Breast epithelium (tissue), 4 donors: ENCODE measurements at regions not wholly inside any gene's neighbourhood (a gene's known extent, or its start where the extent isn't known, plus 50 kb on each side); places are given as distances from the start of the nearest gene placed in this dataset.

Experiments
- DNase-seq, 2 donors: peaks; one replicate each; pipeline ENCODE4 v3.0.0-alpha.2; 2019; ENCODE audit warnings: low spot score in 2 of 2
- H3K27ac ChIP-seq, 2 donors: fragments of 200-600 bp; sonication (generic) in 1 of 2; one replicate each; pipeline ENCODE4 v1.5.1; 2016 to 2019; ENCODE audit warnings: mild to moderate bottlenecking in 1 of 2
- H3K27me3 ChIP-seq, 2 donors: fragments of 200-600 bp; sonication (generic) in 1 of 2; one replicate each; pipeline versions ENCODE4 v1.5.1 to v1.6.0; 2017 to 2019; ENCODE audit warnings: control low read depth in 1 of 2, mild to moderate bottlenecking in 1 of 2
- H3K36me3 ChIP-seq: fragments of 200-600 bp; one replicate; pipeline ENCODE4 v1.5.1; 2019
- H3K4me1 ChIP-seq, 2 donors: fragments of 200-600 bp; sonication (generic); one replicate each; pipeline ENCODE4 v1.5.1; 2016 to 2019; ENCODE audit warnings: control low read depth in 1 of 2
- H3K4me3 ChIP-seq, 3 donors: fragments of 200-600 bp; sonication (generic); 1 replicate in 2 of 3; 2 replicates in 1 of 3; pipeline ENCODE4 v1.5.1; 2016 to 2019; ENCODE audit warnings: mild to moderate bottlenecking in 3 of 3, moderate library complexity in 2 of 3
- H3K9me3 ChIP-seq, 2 donors: fragments of 200-600 bp; sonication (generic) in 1 of 2; one replicate each; pipeline ENCODE4 v1.5.1; 2016 to 2019; ENCODE audit warnings: control low read depth in 1 of 2
- CTCF ChIP-seq, 3 donors: fragments of 450-650 bp; IDR thresholded peaks; one replicate each; pipeline ENCODE4 v1.5.1; 2016 to 2017; ENCODE audit warnings: antibody characterized with exemption in 3 of 3, mild to moderate bottlenecking in 3 of 3, moderate library complexity in 3 of 3
- POLR2A ChIP-seq: fragments of 450-650 bp; IDR thresholded peaks from one replicate; pipeline ENCODE4 v1.6.1; 2016; ENCODE audit warnings: antibody characterized with exemption, mild to moderate bottlenecking, moderate library complexity
- POLR2AphosphoS5 ChIP-seq, 3 donors: sonication (generic); formaldehyde crosslinking; IDR thresholded peaks; one replicate each; pipeline ENCODE4 v1.6.1; 2017; ENCODE audit warnings: antibody characterized with exemption in 3 of 3
- intact Hi-C: fragments of 100-400 bp; cut with DNase I; formaldehyde crosslinking; loops from one replicate; pipeline ENCODE4 v1.15.1; 2023; ENCODE audit warnings: low total_unique reads

DNA sequence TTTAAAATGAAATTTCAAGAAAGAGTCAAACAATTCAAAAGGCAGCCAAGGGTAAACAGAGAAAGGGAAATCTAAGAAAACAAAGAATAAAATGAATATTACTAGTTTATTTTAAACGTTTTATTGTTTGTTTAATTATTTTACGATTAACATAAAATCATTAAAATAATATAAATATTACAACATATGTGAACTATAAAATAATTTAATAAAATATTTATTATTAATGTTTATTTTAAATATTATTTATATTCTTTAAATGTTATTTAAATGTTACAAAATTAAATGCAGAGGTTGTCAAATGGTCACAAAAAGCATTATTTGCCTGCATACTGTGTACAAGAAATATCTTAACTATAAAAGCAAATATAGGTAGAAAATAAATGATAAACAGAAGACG is 786.7 kb upstream of the GHITM start:
- H3K27me3 ChIP-seq: no peaks in the 10 kb centered on the region
- no peak for DNase-seq
- no peak for TF ChIP-seq POLR2A
- TF ChIP-seq POLR2AphosphoS5 (IDR thresholded peaks at IDR 0.05): no peak
- no peak for TF ChIP-seq CTCF (IDR thresholded peaks at IDR 0.05)
- H3K9me3 ChIP-seq: peaks cover 6 to 18% of the 10 kb centered on the region in 2 donors
- no peaks in the 10 kb centered on the region for H3K36me3 ChIP-seq
- intact Hi-C loops: no loop called here
- no peaks in the 10 kb centered on the region for H3K4me1 ChIP-seq
- no peak overlapping the region for H3K4me3 ChIP-seq
- no peak overlapping the region for H3K27ac ChIP-seq

DNA sequence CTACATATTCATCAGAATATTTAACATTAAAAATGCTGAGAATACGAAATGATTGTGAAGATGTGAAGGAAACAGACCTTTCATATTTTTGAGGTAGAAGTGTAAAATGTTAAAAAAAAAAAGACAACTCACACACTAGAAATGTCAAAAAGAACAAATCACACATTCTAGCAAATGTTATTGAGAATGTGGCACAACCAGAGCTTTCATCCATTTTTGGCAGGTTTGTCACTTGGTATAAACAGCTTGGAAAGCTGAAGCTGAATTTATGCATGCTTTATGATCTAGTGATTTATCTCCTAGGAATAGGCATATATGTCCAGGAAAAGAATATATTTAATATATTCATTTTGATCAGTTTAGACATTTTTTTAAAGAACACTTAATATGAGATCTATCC is 784.9 kb upstream of the GHITM start:
- Histone ChIP-seq H3K36me3 (no peaks in the 10 kb centered on the region), H3K27me3 (no peaks in the 10 kb centered on the region), H3K27ac (no peak overlapping the region), H3K4me3 (no peak overlapping the region), H3K9me3 (peaks cover 6 to 18% of the 10 kb centered on the region in 2 donors), H3K4me1 (no peaks in the 10 kb centered on the region)
- no peak for DNase-seq
- TF ChIP-seq CTCF (IDR thresholded peaks at IDR 0.05): no peak
- TF ChIP-seq POLR2A: no peak
- no peak for TF ChIP-seq POLR2AphosphoS5 (IDR thresholded peaks at IDR 0.05)
- intact Hi-C loops: no loop called here

GRCh38 chr10:83357004-83357403 is 782.3 kb upstream of the GHITM start:
- no peak for TF ChIP-seq POLR2A
- no peak for TF ChIP-seq CTCF (IDR thresholded peaks at IDR 0.05)
- no peak for TF ChIP-seq POLR2AphosphoS5 (IDR thresholded peaks at IDR 0.05)
- Histone ChIP-seq H3K4me3 (no peak overlapping the region), H3K27me3 (no peaks in the 10 kb centered on the region), H3K36me3 (no peaks in the 10 kb centered on the region), H3K4me1 (no peaks in the 10 kb centered on the region), H3K9me3 (peaks cover 6 to 21% of the 10 kb centered on the region in 2 donors), H3K27ac (no peak overlapping the region)
- no peak for DNase-seq
- intact Hi-C loops: no loop called here

- intact Hi-C loops: no loop called here
- no peaks in the 10 kb centered on the region for H3K4me1 ChIP-seq
- H3K4me3 ChIP-seq: no peak overlapping the region
- H3K36me3 ChIP-seq: no peaks in the 10 kb centered on the region
- no peaks in the 10 kb centered on the region for H3K27me3 ChIP-seq
- no peak for TF ChIP-seq POLR2A
- no peak for TF ChIP-seq CTCF (IDR thresholded peaks at IDR 0.05)
- no peak for TF ChIP-seq POLR2AphosphoS5 (IDR thresholded peaks at IDR 0.05)
- DNase-seq: no peak
- no peak overlapping the region for H3K27ac ChIP-seq
- H3K9me3 ChIP-seq: peaks cover 6 to 21% of the 10 kb centered on the region in 2 donors
Measured at GRCh38 chr10:83357627-83358026, 781.7 kb upstream of the GHITM start.

DNA sequence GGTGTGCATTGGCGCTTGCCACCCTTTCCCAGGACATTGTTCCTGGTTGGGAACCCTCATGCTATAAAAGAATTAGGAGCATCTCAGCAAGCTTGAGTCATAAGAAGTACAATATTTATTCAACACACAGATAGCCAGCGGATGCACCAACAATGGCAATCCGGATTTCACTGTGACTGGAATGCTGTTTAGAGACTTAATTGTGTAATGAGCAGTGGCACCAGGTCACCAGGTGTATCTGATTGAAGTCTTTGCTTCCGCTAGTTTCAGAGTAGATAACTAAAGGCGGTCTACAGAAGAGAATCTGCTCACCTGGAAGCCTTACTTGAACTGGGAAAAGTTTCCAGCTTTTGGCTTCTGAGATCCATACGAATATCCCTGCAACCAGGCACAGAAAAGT is 772.3 kb upstream of the GHITM start:
- TF ChIP-seq CTCF (IDR thresholded peaks at IDR 0.05) (no peak), POLR2AphosphoS5 (IDR thresholded peaks at IDR 0.05) (no peak), POLR2A (no peak)
- intact Hi-C loops: no loop called here
- no peak overlapping the region for H3K27ac ChIP-seq
- H3K27me3 ChIP-seq: no peaks in the 10 kb centered on the region
- DNase-seq: no peak
- H3K4me3 ChIP-seq: no peak overlapping the region
- H3K36me3 ChIP-seq: no peaks in the 10 kb centered on the region
- H3K4me1 ChIP-seq: no peaks in the 10 kb centered on the region
- no peaks in the 10 kb centered on the region for H3K9me3 ChIP-seq
